HUES6 (cell line): ENCODE measurements at regions not wholly inside any gene's neighbourhood (a gene's known extent, or its start where the extent isn't known, plus 50 kb on each side); places are given as distances from the start of the nearest gene placed in this dataset.

Experiments
- H3K27ac ChIP-seq: 2 replicates; pipeline ENCODE4 v1.7.0; 2013; ENCODE audit warnings: low read depth, mild to moderate bottlenecking, low read length, inconsistent platforms
- H3K27me3 ChIP-seq: 2 replicates; pipeline ENCODE4 v1.6.1; 2013; ENCODE audit warnings: low read length; ENCODE audit not compliant: control insufficient read depth, insufficient read depth
- H3K36me3 ChIP-seq: 2 replicates; pipeline ENCODE4 v1.6.1; 2013; ENCODE audit warnings: low read length; ENCODE audit not compliant: control insufficient read depth, insufficient read depth
- H3K4me1 ChIP-seq: 2 replicates; pipeline ENCODE4 v1.6.1; 2013; ENCODE audit warnings: low read length; ENCODE audit not compliant: control insufficient read depth, insufficient read depth
- H3K4me3 ChIP-seq: 2 replicates; pipeline ENCODE4 v1.5.1; 2013; ENCODE audit warnings: low read depth, low read length
- H3K9ac ChIP-seq: one replicate; pipeline ENCODE4 v1.6.1; 2013; ENCODE audit warnings: mild to moderate bottlenecking, low read length
- H3K9me3 ChIP-seq: 2 replicates; pipeline ENCODE4 v1.6.1; 2013; ENCODE audit warnings: low read depth, low read length; ENCODE audit not compliant: control insufficient read depth, insufficient read depth

DNA sequence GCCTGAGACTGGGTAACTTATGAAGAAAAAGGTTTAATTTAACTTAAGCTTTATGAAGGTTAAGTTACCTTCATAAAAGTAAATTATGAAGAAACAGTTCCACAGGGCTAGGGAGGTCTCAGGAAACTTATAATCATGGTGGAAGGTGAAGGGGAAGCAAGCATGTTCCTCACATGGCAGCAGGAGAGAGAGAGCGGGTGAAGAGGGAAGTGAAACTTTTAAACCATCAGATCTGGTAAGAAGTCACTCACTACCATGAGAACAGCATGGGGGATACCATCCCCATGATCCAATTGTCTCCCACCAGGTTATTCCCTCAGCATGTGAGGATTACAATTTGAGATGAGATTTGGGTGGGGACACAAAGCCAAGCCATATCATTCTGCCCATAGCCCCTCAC is 944.7 kb upstream of the NDST4 start:
- no peaks in the 10 kb centered on the region for H3K36me3 ChIP-seq
- no peak overlapping the region for H3K9ac ChIP-seq

GRCh38 chr4:116055857-116056827 is 942.7 kb upstream of the NDST4 start:
- H3K9me3 ChIP-seq, result peaks cover 5% of the 10 kb centered on the region; the same call in 1 of the 2 replicates
- no peaks in the 10 kb centered on the region for H3K27me3 ChIP-seq
- no peak overlapping the region for H3K9ac ChIP-seq
- no peak overlapping the region for H3K4me3 ChIP-seq
- H3K36me3 ChIP-seq, result no peaks in the 10 kb centered on the region
- no peaks in the 10 kb centered on the region for H3K4me1 ChIP-seq
- no peak overlapping the region for H3K27ac ChIP-seq

More for the DNA sequence above, 944.7 kb upstream of the NDST4 start:
- peaks cover 5% of the 10 kb centered on the region; the same call in 1 of the 2 replicates for H3K9me3 ChIP-seq
- no peak overlapping the region for H3K27ac ChIP-seq
- H3K4me1 ChIP-seq, result no peaks in the 10 kb centered on the region
- no peak overlapping the region for H3K4me3 ChIP-seq
- no peaks in the 10 kb centered on the region for H3K27me3 ChIP-seq

- H3K4me1 ChIP-seq, result peaks cover 6% of the 10 kb centered on the region; the same call in 1 of the 2 replicates
- no peaks in the 10 kb centered on the region for H3K27me3 ChIP-seq
- H3K4me3 ChIP-seq, result no peak overlapping the region
- no peak overlapping the region for H3K9ac ChIP-seq
- no peaks in the 10 kb centered on the region; the same call in 1 of the 2 replicates for H3K36me3 ChIP-seq
- H3K9me3 ChIP-seq, result no peaks in the 10 kb centered on the region; the same call in 1 of the 2 replicates
- H3K27ac ChIP-seq, result no peak overlapping the region
These were observed 913.9 kb upstream of the NDST4 start for GRCh38 chr4:116027311-116027710.

GRCh38 chr4:116024954-116025708 is 911.7 kb upstream of the NDST4 start:
- peaks cover 10% of the 10 kb centered on the region for H3K9me3 ChIP-seq
- H3K27ac ChIP-seq, result no peak overlapping the region
- no peak overlapping the region for H3K4me3 ChIP-seq
- no peak overlapping the region for H3K9ac ChIP-seq
- H3K36me3 ChIP-seq, result peaks cover 2% of the 10 kb centered on the region; the same call in 1 of the 2 replicates
- H3K4me1 ChIP-seq, result peaks cover 6% of the 10 kb centered on the region; the same call in 1 of the 2 replicates
- H3K27me3 ChIP-seq, result no peaks in the 10 kb centered on the region

DNA sequence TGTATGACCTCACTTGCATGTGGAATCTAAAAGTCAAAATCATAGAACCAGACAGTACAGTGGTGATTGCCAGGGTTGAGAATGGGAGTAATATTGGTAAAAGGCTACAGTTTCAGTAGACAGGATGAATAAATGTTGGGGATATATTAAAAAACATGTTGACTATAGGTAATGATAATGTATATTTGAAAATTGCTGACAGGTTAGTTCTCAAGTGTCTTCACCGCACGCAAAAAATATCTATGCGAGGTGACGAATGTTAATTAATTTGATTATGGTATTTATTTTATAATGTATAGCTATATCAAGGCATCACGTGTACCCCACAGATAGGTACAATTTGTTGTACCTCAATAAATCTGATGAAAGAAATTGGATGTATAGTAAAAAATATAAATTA is 909.6 kb upstream of the NDST4 start:
- Histone ChIP-seq H3K9ac (no peak overlapping the region), H3K9me3 (peaks cover 30% of the 10 kb centered on the region), H3K36me3 (peaks cover 9% of the 10 kb centered on the region; the same call in 1 of the 2 replicates), H3K4me1 (peaks cover 6% of the 10 kb centered on the region; the same call in 1 of the 2 replicates), H3K27ac (no peak overlapping the region), H3K27me3 (no peaks in the 10 kb centered on the region), H3K4me3 (no peak overlapping the region)

- H3K36me3 ChIP-seq, result peaks cover 19% of the 10 kb centered on the region; the same call in 1 of the 2 replicates
These were observed 906.8 kb upstream of the NDST4 start for GRCh38 chr4:116020141-116020722.

GRCh38 chr4:116018831-116019230 is 905.4 kb upstream of the NDST4 start:
- H3K4me3 ChIP-seq, result no peak overlapping the region
- peaks cover 71% of the 10 kb centered on the region for H3K9me3 ChIP-seq
- H3K4me1 ChIP-seq, result no peaks in the 10 kb centered on the region
- peaks cover 20% of the 10 kb centered on the region; the same call in 1 of the 2 replicates for H3K36me3 ChIP-seq
- no peak overlapping the region for H3K9ac ChIP-seq
- no peak overlapping the region for H3K27ac ChIP-seq
- no peaks in the 10 kb centered on the region for H3K27me3 ChIP-seq

More at GRCh38 chr4:116020141-116020722, 906.8 kb upstream of the NDST4 start:
- H3K27ac ChIP-seq, result no peak overlapping the region
- no peak overlapping the region for H3K9ac ChIP-seq
- H3K9me3 ChIP-seq, result peaks cover 58% of the 10 kb centered on the region
- H3K4me1 ChIP-seq, result no peaks in the 10 kb centered on the region
- H3K4me3 ChIP-seq, result no peak overlapping the region
- H3K27me3 ChIP-seq, result no peaks in the 10 kb centered on the region

DNA sequence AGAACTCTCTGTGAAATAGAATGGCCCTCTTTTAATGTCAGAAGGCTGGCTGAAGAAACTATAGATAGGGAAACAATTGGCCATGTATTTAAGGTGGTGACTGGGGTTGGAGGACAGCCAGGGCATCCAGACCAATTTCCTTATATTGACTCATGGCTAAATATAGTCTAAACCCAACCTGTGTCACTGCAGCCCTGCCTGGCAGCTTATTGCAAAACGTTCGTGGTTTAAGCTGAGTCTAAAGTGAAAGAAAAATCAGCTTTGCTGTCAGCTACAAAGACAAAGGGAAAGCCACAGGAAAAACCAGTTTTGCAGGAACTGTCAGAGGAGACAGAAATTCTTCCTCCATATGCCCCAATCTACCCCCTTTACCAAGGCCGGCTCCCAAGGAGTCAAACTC is 902.8 kb upstream of the NDST4 start:
- Histone ChIP-seq H3K9ac (no peak overlapping the region), H3K27ac (no peak overlapping the region), H3K36me3 (peaks cover 20% of the 10 kb centered on the region; the same call in 1 of the 2 replicates), H3K9me3 (peaks cover 76% of the 10 kb centered on the region), H3K4me3 (no peak overlapping the region), H3K4me1 (no peaks in the 10 kb centered on the region), H3K27me3 (no peaks in the 10 kb centered on the region)

- peaks cover 20% of the 10 kb centered on the region; the same call in 1 of the 2 replicates for H3K36me3 ChIP-seq
- peaks cover 71% of the 10 kb centered on the region for H3K9me3 ChIP-seq
- no peak overlapping the region for H3K4me3 ChIP-seq
- H3K4me1 ChIP-seq, result no peaks in the 10 kb centered on the region
- H3K9ac ChIP-seq, result no peak overlapping the region
- H3K27me3 ChIP-seq, result no peaks in the 10 kb centered on the region
- no peak overlapping the region for H3K27ac ChIP-seq
These were observed 902.1 kb upstream of the NDST4 start for GRCh38 chr4:116015549-116015948.

DNA sequence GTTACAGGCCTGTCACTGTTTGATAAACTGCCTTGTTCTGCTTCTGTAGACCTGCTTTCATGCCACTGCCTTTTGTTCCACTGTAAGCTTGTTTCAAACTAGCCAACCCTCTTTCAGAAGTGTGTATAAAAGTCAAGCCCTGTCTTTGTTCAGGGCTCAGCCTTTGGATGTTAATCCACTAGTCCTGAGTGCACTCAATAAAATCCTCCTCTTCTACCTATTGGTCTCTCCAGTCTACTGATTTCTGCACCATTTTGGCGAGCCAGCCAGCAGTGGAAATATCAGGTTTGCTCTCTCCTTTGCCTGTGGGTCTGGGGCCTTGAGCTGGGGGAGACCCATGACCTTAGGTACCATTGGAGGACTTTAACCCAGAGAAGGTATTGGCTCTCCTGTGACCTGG is 901.6 kb upstream of the NDST4 start:
- Histone ChIP-seq H3K9me3 (peaks cover 67% of the 10 kb centered on the region), H3K27me3 (no peaks in the 10 kb centered on the region), H3K36me3 (peaks cover 18% of the 10 kb centered on the region; the same call in 1 of the 2 replicates), H3K4me3 (no peak overlapping the region), H3K27ac (no peak overlapping the region), H3K4me1 (no peaks in the 10 kb centered on the region), H3K9ac (no peak overlapping the region)
